Endothelial cell of umbilical vein (primary cell): ENCODE measurements at regions not wholly inside any gene's neighbourhood (a gene's known extent, or its start where the extent isn't known, plus 50 kb on each side); places are given as distances from the start of the nearest gene placed in this dataset.

Source experiments
- BruUV-seq: library from RNA; stranded (reverse); fragments of 400-500 nt; replicated peaks from 2 replicates; lab custom pipeline; 2021; lab: Mats Ljungman, UMichigan
- CTCF ChIA-PET: fragments of 300-600, 350-600 bp; sonication (Branson Sonifier 250); formaldehyde crosslinking; loops from one replicate; lab custom pipeline; 2021; ENCODE audit warnings: antibody characterized with exemption, inconsistent platforms; lab: Charles Lee
- POLR2A ChIA-PET: fragments of 300-600, 350-600 bp; sonication (Branson Sonifier 250); formaldehyde crosslinking; loops from one replicate; lab custom pipeline; 2021; ENCODE audit warnings: antibody characterized with exemption, inconsistent platforms; lab: Charles Lee
- DNase-seq: peaks from one replicate; pipeline ENCODE4 v3.0.0-alpha.2; 2011; ENCODE audit warnings: low read depth, low spot score
- FAIRE-seq: peaks from 2 replicates; lab custom pipeline; 2011; peaks lifted over from hg19 to GRCh38; lab: Jason Lieb, UNC
- H2AFZ ChIP-seq: 2 replicates; pipeline ENCODE4 v1.6.0; 2012; ENCODE audit warnings: low read depth, low read length, control low read depth, inconsistent platforms
- H3K27ac ChIP-seq: 2 replicates; pipeline ENCODE4 v1.5.1; 2011; ENCODE audit warnings: low read depth, mild to moderate bottlenecking, control low read depth, low read length, moderate library complexity; ENCODE audit not compliant: insufficient read depth
- H3K27me3 ChIP-seq, 2 experiments: 2 replicates each; pipeline versions ENCODE4 v1.6.0 to v1.6.1; 2011; ENCODE audit warnings: low read length in 2 of 2, mixed read lengths in 1 of 2; ENCODE audit not compliant: control insufficient read depth in 2 of 2, insufficient read depth in 2 of 2
- H3K36me3 ChIP-seq, 2 experiments: 2 replicates in 1 of 2; 3 replicates in 1 of 2; pipeline ENCODE4 v1.5.1; 2011; ENCODE audit warnings: low read length in 2 of 2, mild to moderate bottlenecking in 1 of 2, moderate library complexity in 1 of 2; ENCODE audit not compliant: control insufficient read depth in 2 of 2, insufficient read depth in 2 of 2; ENCODE audit errors: extremely low read depth in 1 of 2
- H3K4me1 ChIP-seq: 3 replicates; pipeline ENCODE4 v1.5.1; 2011; ENCODE audit warnings: mild to moderate bottlenecking, low read length; ENCODE audit not compliant: control insufficient read depth, insufficient read depth; ENCODE audit errors: extremely low read depth
- H3K4me2 ChIP-seq: 2 replicates; pipeline ENCODE4 v1.6.1; 2011; ENCODE audit warnings: low read length, control low read depth, mixed read lengths; ENCODE audit not compliant: insufficient read depth
- H3K4me3 ChIP-seq, 3 experiments: fragments of 200-600 bp in 1 of 3; sonication (generic), shearing (Covaris generic) in 1 of 3; replicated peaks in 1 of 3; 2 replicates each; pipeline ENCODE4 v1.5.1; 2011 to 2016; ENCODE audit warnings: control low read depth in 3 of 3, low read length in 3 of 3, mild to moderate bottlenecking in 2 of 3, inconsistent platforms in 1 of 3, low read depth in 1 of 3, moderate library complexity in 1 of 3; ENCODE audit not compliant: insufficient read depth in 1 of 3
- H3K79me2 ChIP-seq: 2 replicates; pipeline ENCODE4 v1.6.0; 2012; ENCODE audit warnings: low read length, inconsistent platforms; ENCODE audit not compliant: control insufficient read depth, insufficient read depth
- H3K9ac ChIP-seq: replicated peaks from 2 replicates; pipeline ENCODE3; 2011; ENCODE audit warnings: low read length, control low read depth; ENCODE audit not compliant: insufficient read depth; ENCODE audit errors: extremely low read depth
- H3K9me1 ChIP-seq: replicated peaks from 3 replicates; pipeline ENCODE4 v1.6.0; 2011; ENCODE audit warnings: mild to moderate bottlenecking, low read length; ENCODE audit not compliant: control insufficient read depth, insufficient read depth; ENCODE audit errors: extremely low read depth
- H3K9me3 ChIP-seq: replicated peaks from 2 replicates; pipeline ENCODE4 v1.5.1; 2012; ENCODE audit warnings: low read length, inconsistent platforms; ENCODE audit not compliant: control insufficient read depth, insufficient read depth
- H4K20me1 ChIP-seq: replicated peaks from 2 replicates; pipeline ENCODE3; 2011; ENCODE audit warnings: mild to moderate bottlenecking, low read length; ENCODE audit not compliant: control insufficient read depth, insufficient read depth; ENCODE audit errors: extremely low read depth
- CTCF ChIP-seq, 2 donors: IDR thresholded peaks; 1 replicate in 1 of 2; 2 replicates in 1 of 2; pipeline ENCODE4 v1.5.1; 2011; ENCODE audit warnings: low read length in 2 of 2, mild to moderate bottlenecking in 2 of 2, moderate library complexity in 2 of 2, control low read depth in 1 of 2, inconsistent platforms in 1 of 2, low read depth in 1 of 2; ENCODE audit not compliant: insufficient read depth in 1 of 2; ENCODE audit errors: extremely low read depth in 1 of 2
- EZH2 ChIP-seq: IDR thresholded peaks from 2 replicates; pipeline ENCODE4 v1.6.1; 2012; ENCODE audit warnings: borderline replicate concordance, low read depth, mild to moderate bottlenecking, moderate library complexity, low read length, inconsistent platforms; ENCODE audit not compliant: severe bottlenecking
- FOS ChIP-seq: IDR thresholded peaks from 2 replicates; pipeline ENCODE4 v1.6.1; 2011; ENCODE audit warnings: mild to moderate bottlenecking, low read length, moderate library complexity, borderline replicate concordance; ENCODE audit not compliant: insufficient read depth
- MAX ChIP-seq: IDR thresholded peaks from 2 replicates; pipeline ENCODE4 v1.6.1; 2011; ENCODE audit not compliant: insufficient read depth, insufficient read length
- MYC ChIP-seq: IDR thresholded peaks from one replicate; pipeline ENCODE4 v1.6.1; 2011; ENCODE audit warnings: mild to moderate bottlenecking, low read depth, low read length
- POLR2A ChIP-seq: IDR thresholded peaks from 2 replicates; pipeline ENCODE4 v1.6.1; 2012; ENCODE audit warnings: low read depth, mild to moderate bottlenecking, control low read depth, low read length
- dilution Hi-C: fragments of 300-500 bp; cut with MboI; formaldehyde crosslinking; loops from one replicate; pipeline ENCODE4 v1.15.0; 2019; ENCODE audit warnings: low sequenced_read_pairs; ENCODE audit not compliant: extremely low pct_ligation_motif_present
- intact Hi-C: fragments of 100-400 bp; cut with micrococcal nuclease; formaldehyde crosslinking; loops from one replicate; pipeline ENCODE4 v1.10.0; 2022

GRCh38 chr2:35410431-35411061 is 945.0 kb upstream of the CRIM1 start:
- no peak overlapping the region for H3K9ac ChIP-seq
- H3K4me3 ChIP-seq: no peak overlapping the region
- no peaks in the 10 kb centered on the region for H3K36me3 ChIP-seq
- FAIRE-seq: peak; percentile 69
- no TSS peak for BruUV-seq
- no peaks in the 10 kb centered on the region for H3K27me3 ChIP-seq
- H3K9me3 ChIP-seq: no peaks in the 10 kb centered on the region
- H3K27ac ChIP-seq: no peak overlapping the region
- no peaks in the 10 kb centered on the region for H3K4me1 ChIP-seq
- H2AFZ ChIP-seq: no peak overlapping the region
- TF ChIP-seq MYC: no peak
- TF ChIP-seq EZH2: no peak
- TF ChIP-seq FOS: no peak
- no peak for TF ChIP-seq MAX
- no peak for TF ChIP-seq POLR2A
- TF ChIP-seq CTCF (IDR thresholded peaks at IDR 0.05; ENCODE audit: extremely low read depth in 1 of 2, insufficient read depth in 1 of 2, low read depth in 1 of 2, low read length in 2 of 2): peak; percentile 86 to 93
- no peaks in the 10 kb centered on the region for H3K79me2 ChIP-seq
- ChIA-PET POLR2A (no interaction called here), CTCF (interaction anchor here (0.6 to 2.5 kb wide), 24 partner anchors 9 to 1811 kb away, joined by 3 to 54 read pairs (median 4); partner anchors contain the start of gene FAM98A)
- dilution Hi-C loops: no loop called here
- no peaks in the 10 kb centered on the region for H4K20me1 ChIP-seq
- H3K9me1 ChIP-seq: no peaks in the 10 kb centered on the region
- H3K4me2 ChIP-seq: no peak overlapping the region
- intact Hi-C loops: loop anchor here (1.0 kb wide), 3 partner anchors 1314 to 1736 kb away; no protein-coding TSS in a partner anchor
- DNase-seq: peak; percentile 55
